ENCODE measurements at regions not wholly inside any gene's neighbourhood (a gene's known extent, or its start where the extent isn't known, plus 50 kb on each side); places are given as distances from the start of the nearest gene placed in this dataset.

- no peak overlapping the region for H3K14ac ChIP-seq (ENCODE audit: insufficient read length)
- no peaks in the 10 kb centered on the region for H3K4me1 ChIP-seq (replicated peaks in 1 of 4; ENCODE audit: control insufficient read depth in 3 of 4, insufficient read depth in 4 of 4, low read length in 3 of 4)
- no peak overlapping the region for H2BK20ac ChIP-seq (ENCODE audit: low read length)
- no peak overlapping the region for H2AK5ac ChIP-seq (ENCODE audit: low read depth, low read length)
- no peaks in the 10 kb centered on the region for H3K27me3 ChIP-seq (replicated peaks in 1 of 4; ENCODE audit: control insufficient read depth in 3 of 4, extremely low read depth in 1 of 4, insufficient read depth in 3 of 4, low read length in 3 of 4)
- H3K27ac ChIP-seq (ENCODE audit: low read depth, low read length), result no peak overlapping the region
- H3K4ac ChIP-seq (replicated peaks; ENCODE audit: insufficient read length, low read depth, low read length), result no peak overlapping the region
- H3K9ac ChIP-seq (replicated peaks in 1 of 4; ENCODE audit: extremely low read depth in 1 of 4, low read depth in 3 of 4, low read length in 3 of 4), result no peak overlapping the region
- no peak overlapping the region for H2AFZ ChIP-seq (ENCODE audit: low read length)
- DNase-seq (ENCODE audit: low read depth in 1 of 2, low spot score in 2 of 2), result no peak
- H2BK5ac ChIP-seq (ENCODE audit: low read depth, low read length), result no peak overlapping the region
- H3K23ac ChIP-seq (ENCODE audit: insufficient read length), result no peak overlapping the region
- H3K56ac ChIP-seq (replicated peaks; ENCODE audit: insufficient read length, low read depth, low read length), result no peak overlapping the region
- no peaks in the 10 kb centered on the region for H3K79me1 ChIP-seq (ENCODE audit: low read depth, low read length)
- H3K9me3 ChIP-seq (ENCODE audit: insufficient read depth in 2 of 2, low read depth in 1 of 2, low read length in 1 of 2), result no peaks in the 10 kb centered on the region
- H4K8ac ChIP-seq (ENCODE audit: extremely low read depth, insufficient read depth, low read length), result no peak overlapping the region
- CTCF ChIA-PET (ENCODE audit: partially characterized antibody), result interaction anchor here (1.3 to 4.1 kb wide), 5 partner anchors 9 to 63 kb away, joined by 4 to 17 read pairs (median 5); no protein-coding TSS in a partner anchor
- H2BK120ac ChIP-seq (replicated peaks; ENCODE audit: low read depth, low read length), result no peak overlapping the region
- H3K36me3 ChIP-seq (ENCODE audit: control insufficient read depth in 2 of 4, insufficient read depth in 4 of 4, low read length in 3 of 4), result no peaks in the 10 kb centered on the region
- H3K4me3 ChIP-seq (ENCODE audit: extremely low read depth in 1 of 4, insufficient read depth in 2 of 4, low read depth in 3 of 4, low read length in 4 of 4), result no peak overlapping the region
- no peaks in the 10 kb centered on the region for H3K79me2 ChIP-seq (ENCODE audit: control insufficient read depth in 1 of 2, insufficient read depth in 2 of 2, low read length in 2 of 2)
- no peaks in the 10 kb centered on the region for H4K20me1 ChIP-seq (replicated peaks in 1 of 2; ENCODE audit: control insufficient read depth in 1 of 2, insufficient read depth in 2 of 2, low read length in 2 of 2)
- FAIRE-seq, result no peak
- no peak overlapping the region for H3K4me2 ChIP-seq (ENCODE audit: insufficient read depth in 1 of 2, low read depth in 2 of 2, low read length in 2 of 2)
- 63% methylated on average over 2 of the region's 2 CpGs; no CpG with 5 or more reads in 1 of the 2 experiments for WGBS, 2 experiments (ENCODE audit: extremely low coverage in 1 of 2, insufficient coverage in 1 of 2, insufficient read length in 1 of 2, insufficient replicate concordance in 2 of 2, low coverage in 1 of 2, low lambda C conversion rate in 2 of 2, missing lambda C conversion rate in 1 of 2)
- H4K5ac ChIP-seq (ENCODE audit: insufficient read length, low read depth, low read length), result no peak overlapping the region
- H3K18ac ChIP-seq (ENCODE audit: extremely low read depth, low read length), result no peak overlapping the region
- no peak overlapping the region for H2BK15ac ChIP-seq (ENCODE audit: low read length)
- no peak overlapping the region for H4K91ac ChIP-seq (replicated peaks; ENCODE audit: insufficient read length, low read length)
- H3K23me2 ChIP-seq (ENCODE audit: low read depth, low read length), result no peaks in the 10 kb centered on the region
- no peak overlapping the region for H2BK12ac ChIP-seq (ENCODE audit: low read depth, low read length)
- POLR2A ChIA-PET (ENCODE audit: partially characterized antibody), result no interaction called here
- TF ChIP-seq RNF2 (IDR thresholded peaks at IDR 0.05; ENCODE audit: borderline replicate concordance, low read depth, low read length, missing control alignments, poor library complexity, severe bottlenecking) (no peak), MAFK (IDR thresholded peaks at IDR 0.05; ENCODE audit: low read depth, low read length) (no peak), SAP30 (IDR thresholded peaks at IDR 0.05; ENCODE audit: insufficient read depth, insufficient replicate concordance, low read length) (no peak), TBP (IDR thresholded peaks at IDR 0.05; ENCODE audit: low read depth, low read length) (no peak), EP300 (IDR thresholded peaks at IDR 0.05; ENCODE audit: borderline replicate concordance in 1 of 2, low read depth in 2 of 2, low read length in 2 of 2) (no peak), BRCA1 (IDR thresholded peaks at IDR 0.05; ENCODE audit: low read depth, low read length) (no peak), GTF2F1 (IDR thresholded peaks at IDR 0.05; ENCODE audit: borderline replicate concordance, low read depth, low read length) (no peak), JUN (IDR thresholded peaks at IDR 0.05; ENCODE audit: low read depth, low read length) (no peak), FOSL1 (IDR thresholded peaks at IDR 0.05; ENCODE audit: insufficient read depth, low read depth, low read length) (no peak), NANOG (IDR thresholded peaks at IDR 0.05; ENCODE audit: insufficient read depth, low read depth, low read length, poor library complexity, severe bottlenecking) (no peak)
Observed at GRCh38 chr14:21915826-21916225, 242.2 kb upstream of the OR4E1 start.
